HFFc6 (cell line): ENCODE measurements at regions not wholly inside any gene's neighbourhood (a gene's known extent, or its start where the extent isn't known, plus 50 kb on each side); places are given as distances from the start of the nearest gene placed in this dataset.
"Not testable (repeated sequence)": the region's sequence is repeated elsewhere in the genome, so short reads cannot be mapped to it uniquely, and the experiment has no call there.

Experiments
- DNase-seq: peaks from one replicate; pipeline ENCODE4 v3.0.0-alpha.2; 2018
- H3K27ac Mint-ChIP-seq: 2 replicates; pipeline ENCODE4 v1.8.0; 2020; ENCODE audit warnings: mild to moderate bottlenecking, mixed read lengths
- H3K27me3 Mint-ChIP-seq: 2 replicates; pipeline ENCODE4 v1.8.0; 2021; ENCODE audit warnings: mild to moderate bottlenecking, moderate library complexity, mixed read lengths; ENCODE audit not compliant: insufficient read depth
- H3K36me3 Mint-ChIP-seq: 2 replicates; pipeline ENCODE4 v1.8.0; 2021; ENCODE audit warnings: low read depth, mixed read lengths
- H3K4me1 Mint-ChIP-seq: 2 replicates; pipeline ENCODE4 v1.8.0; 2020; ENCODE audit warnings: low read depth, mixed read lengths
- H3K4me3 Mint-ChIP-seq: 2 replicates; pipeline ENCODE4 v1.8.0; 2020; ENCODE audit warnings: mild to moderate bottlenecking, moderate library complexity, mixed read lengths
- H3K9me3 Mint-ChIP-seq: 2 replicates; pipeline ENCODE4 v1.8.0; 2020; ENCODE audit warnings: mild to moderate bottlenecking, mixed read lengths
- CTCF ChIP-seq: fragments of 200-600 bp; sonication (generic); IDR thresholded peaks from 2 replicates; pipeline ENCODE4 v1.5.0; 2021; ENCODE audit warnings: antibody characterized with exemption, mild to moderate bottlenecking

- no peaks in the 10 kb centered on the region for H3K27me3 Mint-ChIP-seq
- DNase-seq, result no peak
- H3K4me3 Mint-ChIP-seq, result no peak overlapping the region
- no peak overlapping the region for H3K27ac Mint-ChIP-seq
- no peaks in the 10 kb centered on the region for H3K36me3 Mint-ChIP-seq
- peaks cover 13% of the 10 kb centered on the region for H3K9me3 Mint-ChIP-seq
- H3K4me1 Mint-ChIP-seq, result no peaks in the 10 kb centered on the region
- TF ChIP-seq CTCF, result no peak
Observed at GRCh38 chr18:1438458-1438910, 533.8 kb downstream of the ADCYAP1 start.

GRCh38 chr18:1438967-1439366 is 534.3 kb downstream of the ADCYAP1 start:
- H3K9me3 Mint-ChIP-seq, result peaks cover 13% of the 10 kb centered on the region
- H3K36me3 Mint-ChIP-seq, result no peaks in the 10 kb centered on the region
- DNase-seq, result no peak
- no peak overlapping the region for H3K27ac Mint-ChIP-seq
- no peaks in the 10 kb centered on the region for H3K27me3 Mint-ChIP-seq
- TF ChIP-seq CTCF, result no peak
- no peak overlapping the region for H3K4me3 Mint-ChIP-seq
- H3K4me1 Mint-ChIP-seq, result no peaks in the 10 kb centered on the region

- H3K27me3 Mint-ChIP-seq, H3K4me3 Mint-ChIP-seq, H3K4me1 Mint-ChIP-seq, DNase-seq, H3K36me3 Mint-ChIP-seq, H3K27ac Mint-ChIP-seq: not testable (repeated sequence)
- H3K9me3 Mint-ChIP-seq, result peaks cover 18% of the 10 kb centered on the region
Observed at GRCh38 chr18:1444062-1444461, 539.4 kb downstream of the ADCYAP1 start.

- no peak overlapping the region for H3K27ac Mint-ChIP-seq
- TF ChIP-seq CTCF, result no peak
- no peak overlapping the region for H3K4me3 Mint-ChIP-seq
- no peaks in the 10 kb centered on the region for H3K36me3 Mint-ChIP-seq
- H3K27me3 Mint-ChIP-seq, result no peaks in the 10 kb centered on the region
- no peaks in the 10 kb centered on the region for H3K4me1 Mint-ChIP-seq
- no peak for DNase-seq
- H3K9me3 Mint-ChIP-seq, result peaks cover 20% of the 10 kb centered on the region
Observed at GRCh38 chr18:1446765-1447164, 542.1 kb downstream of the ADCYAP1 start.

- Mint-ChIP-seq H3K27me3 (no peaks in the 10 kb centered on the region), H3K27ac (no peak overlapping the region), H3K4me1 (no peaks in the 10 kb centered on the region), H3K9me3 (peaks cover 60% of the 10 kb centered on the region), H3K4me3 (no peak overlapping the region), H3K36me3 (no peaks in the 10 kb centered on the region)
- no peak for DNase-seq
- TF ChIP-seq CTCF, result no peak
Observed at GRCh38 chr18:1452821-1453220, 548.1 kb downstream of the ADCYAP1 start.

- DNase-seq, result no peak
- Mint-ChIP-seq H3K27me3 (no peaks in the 10 kb centered on the region), H3K9me3 (peaks cover 64% of the 10 kb centered on the region), H3K36me3 (no peaks in the 10 kb centered on the region), H3K27ac (no peak overlapping the region), H3K4me1 (no peaks in the 10 kb centered on the region), H3K4me3 (no peak overlapping the region)
- no peak for TF ChIP-seq CTCF
Observed at GRCh38 chr18:1455605-1456004, 550.9 kb downstream of the ADCYAP1 start.
